HEK293 (cell line): ENCODE measurements at regions not wholly inside any gene's neighbourhood (a gene's known extent, or its start where the extent isn't known, plus 50 kb on each side); places are given as distances from the start of the nearest gene placed in this dataset.

ENCODE experiments used
- CTCF ChIA-PET: fragments of 350-600 bp; formaldehyde crosslinking; extraction: SDS; loops from one replicate; lab custom pipeline; 2021; ENCODE audit warnings: antibody characterized with exemption; lab: Yijun Ruan, JAX
- POLR2A ChIA-PET: fragments of 300-600 bp; formaldehyde crosslinking; extraction: SDS; loops from one replicate; lab custom pipeline; 2020; ENCODE audit warnings: antibody characterized with exemption, inconsistent platforms; lab: Yijun Ruan, JAX
- H3K27ac ChIP-seq: fragments of 200-500 bp; sonication (Bioruptor generic); 2 replicates; pipeline ENCODE4 v1.5.1; 2014; ENCODE audit warnings: low read depth, low read length, control low read depth, inconsistent platforms; ENCODE audit errors: extremely low read depth
- H3K36me3 ChIP-seq, 2 experiments: fragments of 200-500 bp in 1 of 2; sonication (Bioruptor generic) in 1 of 2; 1 replicate in 1 of 2; 2 replicates in 1 of 2; pipeline ENCODE4 v1.5.1; 2014 to 2017; ENCODE audit warnings: inconsistent platforms in 2 of 2, low read length in 2 of 2; ENCODE audit not compliant: control insufficient read depth in 2 of 2, insufficient read depth in 1 of 2
- H3K4me1 ChIP-seq: fragments of 200-500 bp; sonication (Bioruptor generic); 2 replicates; pipeline ENCODE4 v1.5.1; 2014; ENCODE audit warnings: mild to moderate bottlenecking, low read length, inconsistent platforms; ENCODE audit not compliant: control insufficient read depth, insufficient read depth
- H3K4me3 ChIP-seq: 2 replicates; pipeline ENCODE4 v1.5.1; 2011; ENCODE audit warnings: low read depth, mild to moderate bottlenecking, control low read depth, low read length, moderate library complexity
- H3K9me3 ChIP-seq: fragments of 200-500 bp; sonication (Bioruptor generic); 2 replicates; pipeline ENCODE4 v1.5.1; 2014; ENCODE audit warnings: low read depth, low read length, inconsistent platforms; ENCODE audit not compliant: control insufficient read depth, insufficient read depth
- INSM2 ChIP-seq: fragments of 450-650 bp; formaldehyde crosslinking; IDR thresholded peaks from 2 replicates; pipeline ENCODE4 v1.5.1; 2016; ENCODE audit warnings: missing biosample characterization, missing genetic modification characterization
- KLF9 ChIP-seq: fragments of 450-650 bp; formaldehyde crosslinking; IDR thresholded peaks from 2 replicates; pipeline ENCODE4 v1.5.1; 2016; ENCODE audit warnings: missing biosample characterization, missing genetic modification characterization, low read depth
- MEIS1 ChIP-seq: sonication (generic); formaldehyde crosslinking; IDR thresholded peaks from 2 replicates; pipeline ENCODE4 v1.8.1; 2022; ENCODE audit warnings: missing genetic modification reagents, mild to moderate bottlenecking, borderline replicate concordance
- SP2 ChIP-seq: fragments of 450-650 bp; formaldehyde crosslinking; IDR thresholded peaks from 2 replicates; pipeline ENCODE4 v1.5.1; 2016; ENCODE audit warnings: missing biosample characterization, missing genetic modification characterization
- TSHZ1 ChIP-seq: fragments of 450-650 bp; formaldehyde crosslinking; IDR thresholded peaks from 2 replicates; pipeline ENCODE4 v1.5.1; 2016; ENCODE audit warnings: missing biosample characterization, missing genetic modification characterization, borderline replicate concordance
- WT1 ChIP-seq: fragments of 450-650 bp; formaldehyde crosslinking; IDR thresholded peaks from 2 replicates; pipeline ENCODE4 v1.5.1; 2016; ENCODE audit warnings: missing biosample characterization, missing genetic modification characterization
- YY2 ChIP-seq: fragments of 450-650 bp; formaldehyde crosslinking; IDR thresholded peaks from 2 replicates; pipeline ENCODE4 v1.5.1; 2016; ENCODE audit warnings: missing biosample characterization, missing genetic modification characterization
- ZBTB17 ChIP-seq: fragments of 450-650 bp; formaldehyde crosslinking; IDR thresholded peaks from 2 replicates; pipeline ENCODE4 v1.5.1; 2016; ENCODE audit warnings: missing biosample characterization, missing genetic modification characterization
- ZIC2 ChIP-seq: fragments of 450-650 bp; formaldehyde crosslinking; IDR thresholded peaks from 2 replicates; pipeline ENCODE4 v1.5.1; 2016; ENCODE audit warnings: missing biosample characterization, missing genetic modification characterization
- ZNF114 ChIP-seq: fragments of 450-650 bp; formaldehyde crosslinking; IDR thresholded peaks from 2 replicates; pipeline ENCODE4 v1.5.0; 2017; ENCODE audit warnings: missing biosample characterization, missing genetic modification characterization
- ZNF24 ChIP-seq: fragments of 450-650 bp; formaldehyde crosslinking; IDR thresholded peaks from 2 replicates; pipeline ENCODE4 v1.5.1; 2016; ENCODE audit warnings: missing biosample characterization, missing genetic modification characterization
- ZNF354C ChIP-seq: fragments of 450-650 bp; formaldehyde crosslinking; IDR thresholded peaks from 2 replicates; pipeline ENCODE4 v1.5.1; 2016; ENCODE audit warnings: missing biosample characterization, missing genetic modification characterization, low read depth, borderline replicate concordance
- ZNF449 ChIP-seq: fragments of 450-650 bp; formaldehyde crosslinking; IDR thresholded peaks from 2 replicates; pipeline ENCODE4 v1.5.1; 2017; ENCODE audit warnings: missing biosample characterization, mild to moderate bottlenecking, missing genetic modification characterization, moderate library complexity
- ZNF473 ChIP-seq: fragments of 450-650 bp; formaldehyde crosslinking; IDR thresholded peaks from 2 replicates; pipeline ENCODE4 v1.5.1; 2017; ENCODE audit warnings: missing biosample characterization, missing genetic modification characterization
- ZNF660 ChIP-seq: fragments of 450-650 bp; IDR thresholded peaks from 2 replicates; pipeline ENCODE4 v1.5.1; 2018; ENCODE audit warnings: missing biosample characterization, mild to moderate bottlenecking, missing genetic modification characterization
- ZNF701 ChIP-seq: fragments of 450-650 bp; formaldehyde crosslinking; IDR thresholded peaks from 2 replicates; pipeline ENCODE4 v1.5.1; 2016; ENCODE audit warnings: missing biosample characterization, missing genetic modification characterization
- ZNF76 ChIP-seq: fragments of 450-650 bp; formaldehyde crosslinking; IDR thresholded peaks from 2 replicates; pipeline ENCODE4; 2016; ENCODE audit warnings: low read depth, missing biosample characterization, missing genetic modification characterization, borderline replicate concordance
- ZNF777 ChIP-seq: fragments of 450-650 bp; formaldehyde crosslinking; IDR thresholded peaks from 2 replicates; pipeline ENCODE4 v1.5.1; 2017; ENCODE audit warnings: missing biosample characterization, missing genetic modification characterization, borderline replicate concordance
- ZSCAN16 ChIP-seq: fragments of 450-650 bp; formaldehyde crosslinking; IDR thresholded peaks from 2 replicates; pipeline ENCODE4 v1.5.1; 2016; ENCODE audit warnings: missing biosample characterization, missing genetic modification characterization

DNA sequence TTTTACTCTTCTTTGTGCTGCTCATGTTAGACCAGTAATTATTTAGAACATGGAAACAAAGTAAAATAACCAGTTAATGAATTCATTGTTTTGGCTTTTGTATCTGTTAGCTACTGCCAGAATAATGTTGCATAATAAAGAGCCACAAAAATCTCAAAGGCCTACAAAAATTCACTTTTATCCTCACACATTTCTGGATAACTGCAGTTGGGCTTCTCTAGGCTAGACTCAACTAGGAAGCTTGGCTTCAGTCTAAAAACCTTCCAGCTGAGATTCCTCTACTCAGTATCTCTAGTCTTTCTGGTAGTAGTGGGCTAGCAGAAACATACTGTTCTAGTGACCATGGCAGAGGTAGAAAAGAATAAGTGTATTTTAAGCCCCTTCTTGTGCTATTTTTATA lies 73.0 kb downstream of the FAT4 start:
- POLR2A ChIA-PET, result no interaction called here
- no peak overlapping the region for H3K4me3 ChIP-seq
- no peak for TF ChIP-seq INSM2
- TF ChIP-seq KLF9, result no peak
- no peak for TF ChIP-seq ZNF76
- TF ChIP-seq MEIS1 (CRISPR knock-in tag), result no peak
- TF ChIP-seq ZNF473 (tag by site-specific recombination), result no peak
- no peak for TF ChIP-seq ZIC2 (tag by site-specific recombination)
- no peak for TF ChIP-seq SP2 (tag by site-specific recombination)
- TF ChIP-seq YY2 (tag by site-specific recombination), result no peak
- TF ChIP-seq ZNF777 (tag by site-specific recombination), result no peak
- TF ChIP-seq WT1 (tag by site-specific recombination), result no peak
- TF ChIP-seq ZSCAN16 (tag by site-specific recombination), result no peak
- no peak for TF ChIP-seq TSHZ1
- no peak for TF ChIP-seq ZNF354C
- TF ChIP-seq, all 188 proteins: peak for 0
- CTCF ChIA-PET, result no interaction called here
- Histone ChIP-seq H3K9me3 (no peaks in the 10 kb centered on the region), H3K4me1 (0 out of 2 replicates have a peak, but pooled peaks cover 4% of the 10 kb centered on the region), H3K36me3 (no peaks in the 10 kb centered on the region), H3K27ac (no peak overlapping the region)

DNA sequence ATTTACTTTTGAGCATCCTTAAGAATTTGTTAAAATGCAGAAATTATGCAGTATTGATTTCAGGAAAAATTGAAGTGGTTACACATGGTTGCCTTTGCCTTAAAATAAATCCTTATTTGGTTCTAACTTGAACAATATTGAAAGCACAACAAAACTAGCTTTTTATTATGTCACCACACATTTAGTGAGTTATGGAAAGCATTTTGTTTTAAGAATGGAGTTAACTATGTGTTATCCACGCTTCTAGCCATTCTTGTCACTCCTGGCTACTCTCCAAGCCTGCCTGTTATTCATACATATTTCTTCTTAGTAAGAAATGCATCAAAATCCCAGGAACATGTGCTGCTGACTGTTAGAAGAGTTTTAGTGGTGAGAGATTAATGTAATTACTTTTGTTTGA lies 73.9 kb downstream of the FAT4 start:
- ChIA-PET POLR2A (no interaction called here), CTCF (no interaction called here)

More for the DNA sequence above, 73.9 kb downstream of the FAT4 start:
- no peaks in the 10 kb centered on the region for H3K9me3 ChIP-seq
- no peak overlapping the region for H3K27ac ChIP-seq
- H3K36me3 ChIP-seq, result no peaks in the 10 kb centered on the region
- no peak for TF ChIP-seq ZNF449 (tag by site-specific recombination)
- TF ChIP-seq ZNF114 (tag by site-specific recombination), result no peak
- no peak for TF ChIP-seq ZBTB17 (tag by site-specific recombination)
- no peak for TF ChIP-seq ZNF24
- TF ChIP-seq ZNF660 (tag by site-specific recombination), result no peak
- no peak for TF ChIP-seq ZNF701 (tag by site-specific recombination)
- peaks cover 7% of the 10 kb centered on the region; the same call in 1 of the 2 replicates for H3K4me1 ChIP-seq
- no peak overlapping the region for H3K4me3 ChIP-seq
